Gastroesophageal sphincter (tissue), 4 donors: ENCODE measurements at regions not wholly inside any gene's neighbourhood (a gene's known extent, or its start where the extent isn't known, plus 50 kb on each side); places are given as distances from the start of the nearest gene placed in this dataset.

Source experiments
- ATAC-seq: fragments of 150-250 bp; one replicate; pipeline ENCODE4 v1.9.1; 2016; ENCODE audit warnings: mild to moderate bottlenecking, moderate library complexity
- H3K27ac ChIP-seq, 4 donors: fragments of 200-600 bp; sonication (generic) in 3 of 4; 1 replicate in 3 of 4; 2 replicates in 1 of 4; pipeline ENCODE4 v1.5.1; 2016 to 2019
- H3K27me3 ChIP-seq: fragments of 200-600 bp; sonication (generic); one replicate; pipeline ENCODE4 v1.5.1; 2019
- H3K36me3 ChIP-seq, 2 donors: fragments of 200-600 bp; sonication (generic); one replicate each; pipeline ENCODE4 v1.5.1; 2019; ENCODE audit warnings: control low read depth in 1 of 2
- H3K4me1 ChIP-seq, 3 donors: fragments of 200-600 bp; sonication (generic); 1 replicate in 2 of 3; 2 replicates in 1 of 3; pipeline ENCODE4 v1.5.1; 2016 to 2019; ENCODE audit warnings: control low read depth in 2 of 3
- H3K4me3 ChIP-seq, 2 donors: fragments of 200-600 bp; sonication (generic); one replicate each; pipeline ENCODE4 v1.5.1; 2019; ENCODE audit warnings: mild to moderate bottlenecking in 1 of 2, moderate library complexity in 1 of 2
- H3K9me3 ChIP-seq, 3 donors: fragments of 200-600 bp; sonication (generic); one replicate each; pipeline ENCODE4 v1.5.1; 2017 to 2019; ENCODE audit warnings: control low read depth in 2 of 3
- CTCF ChIP-seq, 4 experiments: fragments of 200-600 bp in 2 of 4; fragments of 450-650 bp in 2 of 4; sonication (generic) in 1 of 4; IDR thresholded peaks; one replicate each; pipeline ENCODE4 v1.5.1; 2017 to 2019; ENCODE audit warnings: antibody characterized with exemption in 4 of 4, mild to moderate bottlenecking in 2 of 4, moderate library complexity in 2 of 4
- EP300 ChIP-seq: sonication (generic); formaldehyde crosslinking; IDR thresholded peaks from one replicate; pipeline ENCODE4 v1.6.1; 2017; ENCODE audit warnings: antibody characterized with exemption, mild to moderate bottlenecking
- POLR2A ChIP-seq, 2 donors: fragments of 450-650 bp; IDR thresholded peaks; one replicate each; pipeline ENCODE4 v1.6.1; 2017; ENCODE audit warnings: antibody characterized with exemption in 2 of 2, mild to moderate bottlenecking in 2 of 2, moderate library complexity in 1 of 2
- POLR2AphosphoS5 ChIP-seq: sonication (generic); formaldehyde crosslinking; IDR thresholded peaks from one replicate; pipeline ENCODE4 v1.6.1; 2017; ENCODE audit warnings: antibody characterized with exemption
- WGBS, 2 donors: methylation state at CpG; one replicate each; pipeline ENCODE4 v1.1.5; 2018; ENCODE audit warnings: low coverage in 1 of 2; 5-methylcytosine and 5-hydroxymethylcytosine counted together

- Histone ChIP-seq H3K27me3 (no peaks in the 10 kb centered on the region), H3K4me3 (no peak overlapping the region), H3K4me1 (no peaks in the 10 kb centered on the region), H3K9me3 (peaks cover 0 to 7% (median 0%) of the 10 kb centered on the region in 3 donors), H3K36me3 (no peaks in the 10 kb centered on the region), H3K27ac (no peak overlapping the region)
- WGBS, 2 donors, result 80 to 92% methylated on average over 1 of the region's 1 CpG
- no peak for ATAC-seq
- TF ChIP-seq CTCF (IDR thresholded peaks at IDR 0.05), result no peak
Observed at GRCh38 chr14:58946431-58946830, 242.0 kb upstream of the DAAM1 start.

- no peak for TF ChIP-seq EP300
- TF ChIP-seq POLR2A (IDR thresholded peaks at IDR 0.05), result no peak
- no peak for TF ChIP-seq CTCF (IDR thresholded peaks at IDR 0.05)
- no peak for TF ChIP-seq POLR2AphosphoS5
- H3K36me3 ChIP-seq, result no peaks in the 10 kb centered on the region
- no peaks in the 10 kb centered on the region for H3K27me3 ChIP-seq
- no peaks in the 10 kb centered on the region for H3K4me1 ChIP-seq
- no peak overlapping the region for H3K4me3 ChIP-seq
- ATAC-seq, result no peak
- H3K27ac ChIP-seq, result no peak overlapping the region
- 83 to 85% methylated on average over 3 to 4 of the region's 4 CpGs for WGBS, 2 donors
- peaks cover 0 to 7% (median 0%) of the 10 kb centered on the region in 3 donors for H3K9me3 ChIP-seq
Observed at GRCh38 chr14:58947156-58947555, 241.3 kb upstream of the DAAM1 start.

GRCh38 chr14:58947814-58948445, 240.5 kb upstream of the DAAM1 start:
- WGBS, 2 donors, result 45 to 57% methylated on average over 4 of the region's 4 CpGs
- no peak for ATAC-seq

GRCh38 chr14:58950555-58950954, 237.9 kb upstream of the DAAM1 start:
- 54 to 67% methylated on average over 1 of the region's 1 CpG for WGBS, 2 donors
- Histone ChIP-seq H3K4me1 (peaks cover 0 to 10% (median 0%) of the 10 kb centered on the region in 3 donors), H3K9me3 (peaks cover 0 to 7% (median 0%) of the 10 kb centered on the region in 3 donors), H3K4me3 (no peak overlapping the region), H3K27ac (no peak overlapping the region), H3K36me3 (no peaks in the 10 kb centered on the region), H3K27me3 (no peaks in the 10 kb centered on the region)
- ATAC-seq, result no peak
- TF ChIP-seq POLR2AphosphoS5, result no peak
- TF ChIP-seq EP300, result no peak
- TF ChIP-seq CTCF (IDR thresholded peaks at IDR 0.05), result no peak
- no peak for TF ChIP-seq POLR2A (IDR thresholded peaks at IDR 0.05)

More at GRCh38 chr14:58947814-58948445, 240.5 kb upstream of the DAAM1 start:
- Histone ChIP-seq H3K27ac (no peak overlapping the region), H3K4me1 (no peaks in the 10 kb centered on the region), H3K36me3 (no peaks in the 10 kb centered on the region), H3K9me3 (peaks cover 0 to 7% (median 0%) of the 10 kb centered on the region in 3 donors), H3K27me3 (no peaks in the 10 kb centered on the region), H3K4me3 (no peak overlapping the region)
- TF ChIP-seq POLR2A (IDR thresholded peaks at IDR 0.05) (no peak), CTCF (IDR thresholded peaks at IDR 0.05) (no peak), EP300 (no peak), POLR2AphosphoS5 (no peak)

GRCh38 chr14:58951143-58951542, 237.3 kb upstream of the DAAM1 start:
- 72 to 100% methylated on average over 2 of the region's 2 CpGs for WGBS, 2 donors

More at GRCh38 chr14:58951143-58951542, 237.3 kb upstream of the DAAM1 start:
- Histone ChIP-seq H3K4me3 (no peak overlapping the region), H3K27ac (no peak overlapping the region), H3K4me1 (peaks cover 0 to 12% (median 0%) of the 10 kb centered on the region in 3 donors), H3K27me3 (no peaks in the 10 kb centered on the region), H3K9me3 (peaks cover 0 to 7% (median 0%) of the 10 kb centered on the region in 3 donors), H3K36me3 (no peaks in the 10 kb centered on the region)
- no peak for ATAC-seq
- no peak for TF ChIP-seq CTCF (IDR thresholded peaks at IDR 0.05)
- TF ChIP-seq POLR2A (IDR thresholded peaks at IDR 0.05), result no peak
- TF ChIP-seq POLR2AphosphoS5, result no peak
- no peak for TF ChIP-seq EP300
